D721Med (cell line): ENCODE measurements at regions not wholly inside any gene's neighbourhood (a gene's known extent, or its start where the extent isn't known, plus 50 kb on each side); places are given as distances from the start of the nearest gene placed in this dataset.

Source experiments
- DNase-seq: peaks from one replicate; pipeline ENCODE4 v3.0.0; 2011; ENCODE audit warnings: low spot score; ENCODE audit not compliant: insufficient read length
- FAIRE-seq: peaks from 2 replicates; lab custom pipeline; 2011; peaks lifted over from hg19 to GRCh38; lab: Jason Lieb, UNC
- TF ChIP-seq, protein P1 (sequence below): IDR thresholded peaks from 2 replicates; pipeline ENCODE4 v1.5.1; 2012; ENCODE audit warnings: mild to moderate bottlenecking, control low read depth; ENCODE audit not compliant: insufficient read depth; ENCODE audit errors: missing control alignments

DNA sequence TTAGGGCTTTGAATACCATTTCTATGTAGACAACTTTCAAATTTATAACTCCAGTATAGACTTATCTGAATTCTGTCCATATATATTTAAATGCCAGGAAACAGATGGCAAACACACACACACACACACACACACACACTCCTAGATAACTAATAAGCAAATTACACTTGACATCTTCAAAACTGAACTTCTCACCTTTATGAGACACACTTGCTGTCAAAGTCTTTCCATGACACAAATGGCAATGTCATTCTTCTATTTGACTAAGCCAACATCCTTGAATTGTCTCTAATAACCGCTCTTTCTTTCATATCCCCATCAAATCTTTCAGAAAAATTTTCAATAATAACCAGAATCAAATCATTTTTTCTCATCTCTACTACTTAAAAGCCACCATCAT, 402.4 kb downstream of the PCDH18 start:
- DNase-seq (no peak), FAIRE-seq (no peak)
- TF ChIP-seq, protein P1, sequence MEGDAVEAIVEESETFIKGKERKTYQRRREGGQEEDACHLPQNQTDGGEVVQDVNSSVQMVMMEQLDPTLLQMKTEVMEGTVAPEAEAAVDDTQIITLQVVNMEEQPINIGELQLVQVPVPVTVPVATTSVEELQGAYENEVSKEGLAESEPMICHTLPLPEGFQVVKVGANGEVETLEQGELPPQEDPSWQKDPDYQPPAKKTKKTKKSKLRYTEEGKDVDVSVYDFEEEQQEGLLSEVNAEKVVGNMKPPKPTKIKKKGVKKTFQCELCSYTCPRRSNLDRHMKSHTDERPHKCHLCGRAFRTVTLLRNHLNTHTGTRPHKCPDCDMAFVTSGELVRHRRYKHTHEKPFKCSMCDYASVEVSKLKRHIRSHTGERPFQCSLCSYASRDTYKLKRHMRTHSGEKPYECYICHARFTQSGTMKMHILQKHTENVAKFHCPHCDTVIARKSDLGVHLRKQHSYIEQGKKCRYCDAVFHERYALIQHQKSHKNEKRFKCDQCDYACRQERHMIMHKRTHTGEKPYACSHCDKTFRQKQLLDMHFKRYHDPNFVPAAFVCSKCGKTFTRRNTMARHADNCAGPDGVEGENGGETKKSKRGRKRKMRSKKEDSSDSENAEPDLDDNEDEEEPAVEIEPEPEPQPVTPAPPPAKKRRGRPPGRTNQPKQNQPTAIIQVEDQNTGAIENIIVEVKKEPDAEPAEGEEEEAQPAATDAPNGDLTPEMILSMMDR = no peak

DNA sequence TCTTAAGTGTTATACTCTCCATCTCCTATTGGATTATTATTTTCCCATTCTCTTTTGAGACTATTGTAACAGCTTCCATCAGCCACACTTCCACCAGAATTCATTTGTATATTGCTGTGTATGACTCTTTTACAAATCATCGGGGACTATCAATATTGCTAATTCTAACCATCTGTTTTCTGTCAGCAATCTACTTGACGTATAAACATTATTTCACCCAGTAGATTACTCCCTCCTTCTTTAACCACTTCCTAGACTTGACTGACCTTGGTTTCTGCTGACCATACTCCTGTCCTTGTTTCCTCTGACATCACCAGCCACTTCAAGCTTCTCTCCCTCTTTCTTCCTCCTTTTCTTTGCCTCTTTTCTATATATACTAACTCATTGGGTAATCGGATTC, 402.9 kb downstream of the PCDH18 start:
- TF ChIP-seq, protein P1 = no peak
- FAIRE-seq (no peak), DNase-seq (no peak)

DNA sequence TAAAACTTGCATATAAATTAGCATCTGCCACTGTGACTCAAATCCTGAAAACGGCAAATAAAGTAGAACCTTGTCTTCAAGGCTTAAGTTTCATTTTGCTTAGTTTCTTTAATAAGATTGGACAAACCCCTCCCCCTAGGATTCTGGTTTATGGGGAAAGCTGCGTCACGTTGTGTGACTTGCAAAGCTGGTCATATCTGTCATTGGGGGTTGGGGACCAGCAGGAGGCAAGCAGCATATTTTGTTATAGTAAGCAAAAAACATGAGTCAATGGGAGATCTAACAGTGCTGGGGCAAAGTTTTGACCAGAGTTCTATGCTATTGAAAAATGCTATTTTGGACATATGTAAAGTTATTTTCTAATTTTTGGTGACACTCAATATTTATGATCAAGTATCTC, 407.3 kb downstream of the PCDH18 start:
- no peak for FAIRE-seq

DNA sequence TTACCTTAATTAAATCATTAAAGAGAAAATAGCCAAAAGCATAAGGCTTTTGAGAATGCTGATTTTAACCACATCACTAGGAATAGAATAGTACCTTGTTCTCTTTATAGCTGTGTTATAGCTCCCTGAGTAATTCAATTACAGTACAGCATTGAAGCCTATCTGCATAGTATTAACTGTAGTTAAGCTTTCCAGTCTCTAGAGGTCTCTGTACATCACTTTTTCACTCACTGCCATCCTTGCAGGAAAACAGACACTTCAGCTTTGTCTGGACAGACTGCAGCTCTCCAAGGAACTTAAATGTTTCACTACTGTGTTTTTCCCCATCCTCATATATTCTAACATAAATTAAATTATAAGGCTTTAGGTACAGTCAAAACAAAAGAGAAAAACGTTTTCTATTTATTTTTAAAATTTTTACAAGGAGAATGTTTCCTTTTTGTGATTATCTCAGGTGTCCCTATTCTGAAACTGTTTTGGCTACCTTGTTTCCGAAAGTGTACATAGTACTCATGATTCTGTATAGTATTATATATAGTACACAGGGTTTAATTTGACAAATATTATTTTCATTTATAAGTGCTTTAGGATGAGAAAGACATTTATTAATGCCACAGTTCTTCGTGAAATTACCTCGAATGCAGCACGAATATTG, 407.9 kb downstream of the PCDH18 start:
- TF ChIP-seq, protein P1 = peak; percentile 78
- FAIRE-seq = peak; percentile 6
- no peak for DNase-seq

More for the DNA sequence above, 407.3 kb downstream of the PCDH18 start:
- no peak for DNase-seq
- TF ChIP-seq, protein P1 = no peak

DNA sequence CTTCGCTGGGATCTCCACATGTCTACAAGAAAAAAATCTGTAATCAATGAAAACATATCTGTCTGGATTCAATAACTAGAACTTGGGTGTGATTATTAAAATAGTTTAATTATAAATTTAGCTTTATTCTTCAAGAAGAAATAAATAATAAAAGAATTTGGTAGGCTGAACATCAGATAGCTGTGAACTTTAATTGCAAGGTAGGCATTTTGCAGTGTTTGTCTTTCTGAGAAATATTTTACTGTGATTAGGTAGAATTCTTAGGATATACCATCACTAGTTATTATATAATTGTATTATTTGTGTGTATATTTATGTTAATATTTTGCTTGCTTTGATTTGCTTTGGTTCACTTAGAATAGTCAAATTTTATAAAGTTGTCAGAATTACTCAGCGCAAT, 409.4 kb downstream of the PCDH18 start:
- no peak for DNase-seq
- FAIRE-seq = no peak
- TF ChIP-seq, protein P1 = no peak

DNA sequence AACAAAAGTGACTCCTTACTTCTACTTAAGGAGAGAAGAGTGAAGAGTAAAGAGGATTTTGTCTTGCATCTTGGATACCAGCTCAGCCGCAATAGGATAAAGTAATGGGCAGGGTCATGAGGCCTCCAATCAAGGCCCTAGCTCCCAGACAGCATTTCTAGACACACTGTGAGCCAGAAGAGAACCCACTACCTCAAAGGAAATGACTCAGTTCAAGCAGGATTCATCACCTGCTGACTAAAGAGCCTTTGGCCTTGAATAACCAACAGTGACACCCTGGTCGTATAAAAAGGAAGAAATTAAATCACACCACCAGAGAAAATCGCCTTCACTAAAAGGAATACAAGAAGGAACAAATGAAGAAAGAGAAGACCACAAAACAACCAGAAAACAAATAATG, 416.1 kb downstream of the PCDH18 start:
- TF ChIP-seq, protein P1 = no peak
- FAIRE-seq = no peak
- no peak for DNase-seq

DNA sequence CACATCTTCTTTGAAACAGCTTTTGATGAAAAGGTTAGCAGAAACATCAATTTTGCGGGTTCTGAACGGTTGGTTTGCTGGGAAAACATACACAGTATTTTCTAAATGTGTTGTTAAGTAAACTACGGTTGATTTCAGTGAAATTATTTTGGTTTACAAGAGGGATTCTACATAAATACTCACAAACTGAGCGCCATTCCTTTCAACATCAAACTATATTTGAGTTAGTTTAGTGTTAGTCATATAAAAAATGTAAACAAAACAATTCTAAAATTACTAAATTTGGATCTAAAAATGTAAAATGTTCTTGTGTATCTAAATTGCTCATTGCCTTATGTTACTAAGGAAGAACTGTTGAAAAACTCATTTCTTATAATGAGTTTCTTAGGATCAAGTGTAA, 425.6 kb downstream of the PCDH18 start:
- no peak for DNase-seq
- FAIRE-seq = no peak
- TF ChIP-seq, protein P1 = no peak
